OCI-LY7 (cell line): ENCODE measurements at regions not wholly inside any gene's neighbourhood (a gene's known extent, or its start where the extent isn't known, plus 50 kb on each side); places are given as distances from the start of the nearest gene placed in this dataset.

Source experiments
- EZH2phosphoT487 ChIP-seq: fragments of 200-600 bp; sonication (generic); IDR thresholded peaks from 2 replicates; pipeline ENCODE4 v1.6.1; 2018; ENCODE audit warnings: low read depth, borderline replicate concordance, mild to moderate bottlenecking, mixed run types, antibody characterized with exemption, low read length, moderate library complexity, mixed read lengths
- TF ChIP-seq, protein P1 (sequence below): fragments of 200-600 bp; sonication (generic); conservative IDR thresholded peaks from 2 replicates; pipeline ENCODE4 v1.5.1; 2014; ENCODE audit warnings: mild to moderate bottlenecking, antibody characterized with exemption, low read length, moderate library complexity, mixed read lengths

DNA sequence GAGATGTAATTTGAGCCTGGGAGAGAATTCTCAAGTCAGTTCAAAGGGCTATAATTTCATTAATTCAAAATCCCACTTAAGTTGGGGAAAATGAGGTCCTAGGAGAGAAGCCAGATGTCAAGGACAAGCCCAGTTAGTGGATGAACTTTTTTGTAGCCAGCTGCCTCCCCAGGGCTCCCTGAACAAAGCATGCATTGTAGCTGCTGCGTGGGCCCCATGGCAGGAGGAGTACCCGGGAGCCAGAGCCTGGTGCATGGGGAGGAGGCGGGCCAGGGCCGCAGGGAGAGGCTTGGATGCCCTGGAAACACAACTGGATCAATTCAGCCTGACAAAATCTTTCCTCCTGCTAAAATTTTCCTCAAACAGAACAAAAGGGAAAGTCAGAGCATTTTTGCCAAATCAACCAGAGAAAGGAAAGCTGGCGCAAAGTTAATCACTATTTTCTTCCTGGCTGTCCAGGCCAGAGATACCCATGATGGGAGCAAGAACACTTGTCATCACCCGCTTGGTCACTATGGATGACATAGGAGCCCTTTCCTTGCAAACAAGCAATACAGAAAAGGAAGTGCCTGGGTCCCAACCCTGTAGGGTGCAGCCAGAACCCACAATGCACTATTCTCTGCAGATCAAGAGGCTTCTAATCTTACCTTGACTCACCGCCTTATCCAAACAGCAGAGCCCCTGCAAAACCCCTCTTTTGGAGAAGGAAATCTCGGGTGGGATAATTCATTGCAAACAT is 248.1 kb upstream of the RAB4A start:
- TF ChIP-seq, protein P1, sequence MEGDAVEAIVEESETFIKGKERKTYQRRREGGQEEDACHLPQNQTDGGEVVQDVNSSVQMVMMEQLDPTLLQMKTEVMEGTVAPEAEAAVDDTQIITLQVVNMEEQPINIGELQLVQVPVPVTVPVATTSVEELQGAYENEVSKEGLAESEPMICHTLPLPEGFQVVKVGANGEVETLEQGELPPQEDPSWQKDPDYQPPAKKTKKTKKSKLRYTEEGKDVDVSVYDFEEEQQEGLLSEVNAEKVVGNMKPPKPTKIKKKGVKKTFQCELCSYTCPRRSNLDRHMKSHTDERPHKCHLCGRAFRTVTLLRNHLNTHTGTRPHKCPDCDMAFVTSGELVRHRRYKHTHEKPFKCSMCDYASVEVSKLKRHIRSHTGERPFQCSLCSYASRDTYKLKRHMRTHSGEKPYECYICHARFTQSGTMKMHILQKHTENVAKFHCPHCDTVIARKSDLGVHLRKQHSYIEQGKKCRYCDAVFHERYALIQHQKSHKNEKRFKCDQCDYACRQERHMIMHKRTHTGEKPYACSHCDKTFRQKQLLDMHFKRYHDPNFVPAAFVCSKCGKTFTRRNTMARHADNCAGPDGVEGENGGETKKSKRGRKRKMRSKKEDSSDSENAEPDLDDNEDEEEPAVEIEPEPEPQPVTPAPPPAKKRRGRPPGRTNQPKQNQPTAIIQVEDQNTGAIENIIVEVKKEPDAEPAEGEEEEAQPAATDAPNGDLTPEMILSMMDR: no peak
- TF ChIP-seq EZH2phosphoT487: no peak
